SU-DHL-6 (cell line): ENCODE measurements at regions not wholly inside any gene's neighbourhood (a gene's known extent, or its start where the extent isn't known, plus 50 kb on each side); places are given as distances from the start of the nearest gene placed in this dataset.

ENCODE experiments used
- H2AFZ ChIP-seq: fragments of 200-600 bp; sonication (generic); 2 replicates; pipeline ENCODE4 v1.6.1; 2014; ENCODE audit warnings: low read depth, mild to moderate bottlenecking, moderate library complexity, mixed read lengths, antibody characterized with exemption, low read length; ENCODE audit not compliant: severe bottlenecking
- H3F3A ChIP-seq: fragments of 200-600 bp; shearing (Covaris generic); 2 replicates; pipeline ENCODE4 v1.6.0; 2016; ENCODE audit warnings: antibody characterized with exemption, mild to moderate bottlenecking; ENCODE audit not compliant: insufficient read depth
- H3K27ac ChIP-seq: fragments of 200-600 bp; sonication (generic); 2 replicates; pipeline ENCODE4 v1.5.1; 2016; ENCODE audit warnings: low read depth, mild to moderate bottlenecking, low read length, moderate library complexity, mixed read lengths
- H3K27me3 ChIP-seq: fragments of 200-600 bp; sonication (generic), shearing (Covaris generic); 2 replicates; pipeline ENCODE4 v1.6.0; 2014; ENCODE audit warnings: mild to moderate bottlenecking, low read length
- H3K36me3 ChIP-seq: fragments of 200-600 bp; sonication (generic); 2 replicates; pipeline ENCODE4 v1.6.1; 2014; ENCODE audit warnings: mild to moderate bottlenecking, low read length, mixed read lengths
- H3K4me2 ChIP-seq: fragments of 300-600, 200-600 bp; shearing (Covaris generic), sonication (generic); 2 replicates; pipeline ENCODE4 v1.6.0; 2014; ENCODE audit warnings: low read length, low read depth, mild to moderate bottlenecking; ENCODE audit not compliant: poor library complexity, severe bottlenecking
- H3K4me3 ChIP-seq: fragments of 200-600 bp; sonication (generic); 2 replicates; pipeline ENCODE4 v1.5.1; 2014; ENCODE audit warnings: antibody characterized with exemption, low read length, mild to moderate bottlenecking, mixed read lengths; ENCODE audit not compliant: insufficient read depth, poor library complexity, severe bottlenecking
- H3K79me2 ChIP-seq: fragments of 200-600 bp; sonication (generic); 2 replicates; pipeline ENCODE4 v1.6.1; 2014; ENCODE audit warnings: mild to moderate bottlenecking, low read length, moderate library complexity; ENCODE audit not compliant: insufficient read depth
- H3K9ac ChIP-seq: fragments of 200-600 bp; sonication (generic); 2 replicates; pipeline ENCODE4 v1.7.0; 2014; ENCODE audit warnings: mild to moderate bottlenecking, low read length
- H3K9me2 ChIP-seq: fragments of 200-600 bp; sonication (generic); replicated peaks from 2 replicates; pipeline ENCODE4 v1.6.1; 2014; ENCODE audit warnings: low read length; ENCODE audit not compliant: insufficient read depth
- H3K9me3 ChIP-seq: fragments of 200-600 bp; sonication (generic); 2 replicates; pipeline ENCODE4 v1.6.1; 2014; ENCODE audit warnings: low read length, mixed read lengths; ENCODE audit not compliant: insufficient read depth
- H4K20me1 ChIP-seq: fragments of 200-600 bp; sonication (generic); 2 replicates; pipeline ENCODE4 v1.6.1; 2014; ENCODE audit warnings: low read depth, mild to moderate bottlenecking, antibody characterized with exemption, low read length, moderate library complexity, mixed read lengths
- EZH2phosphoT487 ChIP-seq: fragments of 200-600 bp; sonication (generic), shearing (Covaris generic); conservative IDR thresholded peaks from 2 replicates; pipeline ENCODE4 v1.6.1; 2018; ENCODE audit warnings: mild to moderate bottlenecking, antibody characterized with exemption, low read length, moderate library complexity, mixed read lengths
- TF ChIP-seq, protein P1 (sequence below): fragments of 200-600 bp; sonication (generic); IDR thresholded peaks from one replicate; pipeline ENCODE4 v1.5.1; 2017; ENCODE audit warnings: antibody characterized with exemption, mild to moderate bottlenecking, low read length, moderate library complexity; ENCODE audit not compliant: insufficient read depth, poor library complexity, severe bottlenecking

DNA sequence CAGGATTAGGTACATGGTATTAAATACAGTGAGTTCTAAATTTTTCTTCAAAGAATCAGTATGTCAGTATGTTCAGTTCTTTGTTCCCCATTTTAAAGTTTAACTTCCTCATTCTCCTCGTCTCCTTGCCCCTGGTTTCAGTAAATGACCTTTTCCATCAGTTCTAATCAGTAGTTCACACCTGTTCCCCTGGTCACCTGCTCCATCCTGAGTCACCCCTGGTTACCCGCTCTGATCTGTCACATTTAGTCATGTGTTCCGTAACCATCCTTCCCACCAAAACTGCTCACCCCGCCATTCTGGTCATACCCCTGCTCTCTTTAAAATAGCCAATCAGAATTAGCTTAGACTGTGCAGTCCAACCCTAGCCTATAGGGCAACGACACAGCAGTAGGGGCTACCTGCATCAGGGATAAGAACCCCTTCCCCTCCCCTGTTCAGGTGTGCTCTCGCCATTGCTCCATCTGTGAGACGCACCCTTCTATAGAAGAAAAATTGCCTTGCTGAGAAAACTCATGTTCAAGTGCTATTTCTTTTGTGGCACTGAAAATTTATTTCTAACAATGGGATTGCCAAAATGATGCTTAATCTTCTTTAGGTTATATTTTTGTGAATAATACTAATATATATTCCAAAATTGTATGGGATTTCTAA is 181.3 kb downstream of the OR13H1 start:
- H3K36me3 ChIP-seq, result no peaks in the 10 kb centered on the region

DNA sequence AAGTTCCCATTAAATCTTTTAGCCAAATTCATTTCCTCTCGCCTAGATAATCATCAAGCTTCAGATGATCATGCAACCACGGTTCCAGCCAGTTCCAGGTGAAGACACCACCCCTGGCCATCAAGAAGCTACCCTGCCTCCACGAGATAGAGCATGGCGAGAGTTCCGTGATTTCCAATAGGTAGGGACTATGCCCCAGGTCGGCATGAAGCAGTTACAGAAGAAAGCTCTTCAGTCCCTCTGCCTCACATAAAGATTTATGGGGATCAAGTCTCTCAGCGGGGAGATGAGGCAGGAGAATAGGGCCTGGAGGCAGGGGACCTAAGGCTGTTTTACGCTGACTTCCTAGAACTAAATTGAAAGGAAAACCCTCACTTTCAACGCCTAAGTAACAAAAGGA is 183.9 kb downstream of the OR13H1 start:
- Histone ChIP-seq H3K36me3 (no peaks in the 10 kb centered on the region), H3K27me3 (no peaks in the 10 kb centered on the region), H4K20me1 (no peaks in the 10 kb centered on the region), H3K4me3 (no peak overlapping the region), H3K9me3 (no peaks in the 10 kb centered on the region), H3K79me2 (no peaks in the 10 kb centered on the region), H3K9ac (no peak overlapping the region), H3K9me2 (no peaks in the 10 kb centered on the region), H2AFZ (no peak overlapping the region), H3F3A (no peaks in the 10 kb centered on the region), H3K27ac (no peak overlapping the region), H3K4me2 (no peak overlapping the region)
- TF ChIP-seq EZH2phosphoT487, result no peak
- TF ChIP-seq, protein P1, sequence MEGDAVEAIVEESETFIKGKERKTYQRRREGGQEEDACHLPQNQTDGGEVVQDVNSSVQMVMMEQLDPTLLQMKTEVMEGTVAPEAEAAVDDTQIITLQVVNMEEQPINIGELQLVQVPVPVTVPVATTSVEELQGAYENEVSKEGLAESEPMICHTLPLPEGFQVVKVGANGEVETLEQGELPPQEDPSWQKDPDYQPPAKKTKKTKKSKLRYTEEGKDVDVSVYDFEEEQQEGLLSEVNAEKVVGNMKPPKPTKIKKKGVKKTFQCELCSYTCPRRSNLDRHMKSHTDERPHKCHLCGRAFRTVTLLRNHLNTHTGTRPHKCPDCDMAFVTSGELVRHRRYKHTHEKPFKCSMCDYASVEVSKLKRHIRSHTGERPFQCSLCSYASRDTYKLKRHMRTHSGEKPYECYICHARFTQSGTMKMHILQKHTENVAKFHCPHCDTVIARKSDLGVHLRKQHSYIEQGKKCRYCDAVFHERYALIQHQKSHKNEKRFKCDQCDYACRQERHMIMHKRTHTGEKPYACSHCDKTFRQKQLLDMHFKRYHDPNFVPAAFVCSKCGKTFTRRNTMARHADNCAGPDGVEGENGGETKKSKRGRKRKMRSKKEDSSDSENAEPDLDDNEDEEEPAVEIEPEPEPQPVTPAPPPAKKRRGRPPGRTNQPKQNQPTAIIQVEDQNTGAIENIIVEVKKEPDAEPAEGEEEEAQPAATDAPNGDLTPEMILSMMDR, result no peak

More for the DNA sequence above, 181.3 kb downstream of the OR13H1 start:
- no peaks in the 10 kb centered on the region for H3F3A ChIP-seq
- TF ChIP-seq, protein P1, result no peak
- TF ChIP-seq EZH2phosphoT487, result no peak
- H3K79me2 ChIP-seq, result no peaks in the 10 kb centered on the region
- no peaks in the 10 kb centered on the region for H3K9me3 ChIP-seq
- H3K4me2 ChIP-seq, result no peak overlapping the region
- H3K9me2 ChIP-seq, result no peaks in the 10 kb centered on the region
- H2AFZ ChIP-seq, result no peak overlapping the region
- no peak overlapping the region for H3K9ac ChIP-seq
- no peaks in the 10 kb centered on the region for H3K27me3 ChIP-seq
- H3K27ac ChIP-seq, result no peak overlapping the region
- H3K4me3 ChIP-seq, result no peak overlapping the region
- H4K20me1 ChIP-seq, result no peaks in the 10 kb centered on the region

DNA sequence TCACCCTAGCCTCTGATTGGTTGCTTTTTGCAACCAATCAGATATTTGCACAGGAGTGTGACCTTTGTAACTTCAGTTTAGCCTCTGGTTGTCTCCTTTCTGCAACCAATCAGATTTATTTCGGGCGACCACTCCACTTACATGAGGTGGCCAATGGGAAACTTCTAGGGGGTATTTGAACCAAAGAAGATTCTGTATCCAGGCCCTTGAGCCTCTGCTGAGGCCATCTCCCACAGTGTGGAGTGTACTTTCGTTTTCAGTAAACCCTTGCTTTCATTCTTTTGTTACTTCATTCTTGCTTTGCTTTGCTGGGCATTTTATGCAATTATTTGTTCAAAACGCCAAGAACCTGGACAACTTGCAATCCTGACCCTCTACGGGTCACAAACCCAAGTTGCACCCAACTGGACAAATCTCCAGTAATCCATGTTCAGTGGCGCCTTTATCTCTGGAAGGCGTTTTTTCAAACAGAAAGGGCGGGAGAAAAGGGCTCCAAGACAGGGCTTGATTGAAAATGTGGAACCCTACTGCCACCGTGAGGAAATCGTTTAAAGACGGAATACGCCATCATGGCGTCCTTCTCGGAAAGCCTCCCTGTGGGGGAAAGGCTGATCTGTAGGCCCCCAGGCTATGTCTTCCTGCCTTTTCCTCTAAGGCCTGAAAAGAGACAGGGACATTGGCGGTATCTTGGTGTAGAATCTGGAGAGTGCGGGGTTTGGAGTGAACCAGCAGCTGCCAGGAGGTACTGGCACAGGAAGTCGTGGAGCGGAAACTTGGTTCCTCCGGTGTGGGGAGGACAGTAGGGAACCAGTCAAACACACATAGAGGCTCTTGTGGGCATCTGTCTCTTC is 184.6 kb downstream of the OR13H1 start:
- no peaks in the 10 kb centered on the region for H3K9me3 ChIP-seq
- no peak overlapping the region for H2AFZ ChIP-seq
- no peaks in the 10 kb centered on the region for H3K9me2 ChIP-seq
- no peak overlapping the region for H3K4me3 ChIP-seq
- TF ChIP-seq, protein P1, result no peak
- TF ChIP-seq EZH2phosphoT487, result no peak
- no peaks in the 10 kb centered on the region for H3F3A ChIP-seq
- no peaks in the 10 kb centered on the region for H4K20me1 ChIP-seq
- no peaks in the 10 kb centered on the region for H3K36me3 ChIP-seq
- H3K79me2 ChIP-seq, result no peaks in the 10 kb centered on the region
- H3K27ac ChIP-seq, result no peak overlapping the region
- H3K4me2 ChIP-seq, result no peak overlapping the region
- H3K27me3 ChIP-seq, result no peaks in the 10 kb centered on the region
- no peak overlapping the region for H3K9ac ChIP-seq
